ENCODE measurements at regions not wholly inside any gene's neighbourhood (a gene's known extent, or its start where the extent isn't known, plus 50 kb on each side); places are given as distances from the start of the nearest gene placed in this dataset.

- Histone ChIP-seq H3K27me3 (no peaks in the 10 kb centered on the region), H3K4me1 (no peaks in the 10 kb centered on the region), H3K4me3 (no peak overlapping the region), H3K36me3 (no peaks in the 10 kb centered on the region), H3K27ac (no peak overlapping the region), H3K9me3 (no peaks in the 10 kb centered on the region)
- ATAC-seq (no peak), DNase-seq (no peak)
- 86 to 89% (median 88%) methylated on average over 8 of the region's 8 CpGs for WGBS, 4 donors
- intact Hi-C loops (cut with DNase I): no loop called here
- TF ChIP-seq CTCF (IDR thresholded peaks at IDR 0.05) (no peak), POLR2A (IDR thresholded peaks at IDR 0.05) (no peak)
These were observed 70.6 kb upstream of the PUDP start for GRCh38 chrX:7218321-7219152.

GRCh38 chrX:7216981-7217587 lies 69.1 kb upstream of the PUDP start:
- no peak for ATAC-seq
- no peaks in the 10 kb centered on the region for H3K9me3 ChIP-seq
- no peak overlapping the region for H3K4me3 ChIP-seq
- WGBS, 4 donors: 90 to 96% (median 92%) methylated on average over 6 of the region's 6 CpGs
- no peaks in the 10 kb centered on the region for H3K27me3 ChIP-seq
- H3K4me1 ChIP-seq: no peaks in the 10 kb centered on the region
- H3K36me3 ChIP-seq: no peaks in the 10 kb centered on the region
- no peak overlapping the region for H3K27ac ChIP-seq
- intact Hi-C loops (cut with DNase I): no loop called here
- no peak for TF ChIP-seq CTCF (IDR thresholded peaks at IDR 0.05)
- TF ChIP-seq POLR2A (IDR thresholded peaks at IDR 0.05): no peak
- no peak for DNase-seq

- TF ChIP-seq POLR2A (IDR thresholded peaks at IDR 0.05) (no peak), CTCF (IDR thresholded peaks at IDR 0.05) (no peak)
- intact Hi-C loops (cut with DNase I): no loop called here
- ATAC-seq (no peak), DNase-seq (no peak)
- no peaks in the 10 kb centered on the region for H3K27me3 ChIP-seq
- no peak overlapping the region for H3K27ac ChIP-seq
- no peak overlapping the region for H3K4me3 ChIP-seq
- H3K36me3 ChIP-seq: no peaks in the 10 kb centered on the region
- H3K9me3 ChIP-seq: no peaks in the 10 kb centered on the region
- H3K4me1 ChIP-seq: no peaks in the 10 kb centered on the region
These were observed 67.9 kb upstream of the PUDP start for GRCh38 chrX:7215842-7216241.

- WGBS, 4 donors: 76 to 87% (median 82%) methylated on average over 2 of the region's 2 CpGs
- no peak for DNase-seq
- Histone ChIP-seq H3K4me1 (no peaks in the 10 kb centered on the region), H3K36me3 (no peaks in the 10 kb centered on the region), H3K27ac (no peak overlapping the region), H3K4me3 (no peak overlapping the region), H3K27me3 (no peaks in the 10 kb centered on the region), H3K9me3 (no peaks in the 10 kb centered on the region)
- TF ChIP-seq CTCF (IDR thresholded peaks at IDR 0.05) (no peak), POLR2A (IDR thresholded peaks at IDR 0.05) (no peak)
- ATAC-seq: no peak
- intact Hi-C loops (cut with DNase I): no loop called here
These were observed 66.3 kb upstream of the PUDP start for GRCh38 chrX:7214251-7214650.
